ENCODE measurements at regions not wholly inside any gene's neighbourhood (a gene's known extent, or its start where the extent isn't known, plus 50 kb on each side); places are given as distances from the start of the nearest gene placed in this dataset.

- no peak for TF ChIP-seq RFX5 (IDR thresholded peaks at IDR 0.05; ENCODE audit: low read depth, low read length)
- no peak for TF ChIP-seq POLR2A (IDR thresholded peaks at IDR 0.05; ENCODE audit: low read depth, low read length)
- no peak for TF ChIP-seq CTCF (conservative IDR thresholded peaks at IDR 0.05; ENCODE audit: low read depth, low read length)
- no peak for TF ChIP-seq USF2 (IDR thresholded peaks at IDR 0.05; ENCODE audit: low read depth, low read length)
- no peak for TF ChIP-seq NFE2L2 (IDR thresholded peaks at IDR 0.05; ENCODE audit: low read depth, low read length)
Measured at GRCh38 chr7:54186336-54186735, 355.8 kb upstream of the VSTM2A start.
